ENCODE measurements at regions not wholly inside any gene's neighbourhood (a gene's known extent, or its start where the extent isn't known, plus 50 kb on each side); places are given as distances from the start of the nearest gene placed in this dataset.
"Not testable (repeated sequence)": the region's sequence is repeated elsewhere in the genome, so short reads cannot be mapped to it uniquely, and the experiment has no call there.

- no peak for DNase-seq (ENCODE audit: low read depth in 3 of 3, low spot score in 2 of 3)
These were observed 741.7 kb downstream of the PLCL1 start for GRCh38 chr2:198546122-198546521.

- DNase-seq (ENCODE audit: low read depth in 3 of 3, low spot score in 2 of 3), result no peak
These were observed 741.0 kb downstream of the PLCL1 start for GRCh38 chr2:198545411-198545810.

DNA sequence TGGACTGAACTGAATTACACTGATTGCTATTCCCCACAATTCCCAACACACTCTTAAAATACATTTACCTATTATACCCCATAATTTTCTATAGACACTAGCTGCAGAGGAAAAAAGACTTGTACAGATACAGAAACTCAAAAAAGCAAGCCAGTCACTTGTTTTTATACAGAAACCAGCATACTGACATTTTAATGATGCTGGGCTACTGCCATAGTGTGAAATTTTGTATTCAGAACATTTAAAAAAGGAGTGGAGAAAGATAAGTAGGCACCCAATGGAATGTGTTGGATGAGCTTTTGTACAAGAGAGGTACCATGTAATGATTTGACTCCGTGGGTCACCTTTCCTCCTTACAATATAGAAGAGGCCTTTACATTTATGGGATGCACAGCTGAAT, 740.1 kb downstream of the PLCL1 start:
- DNase-seq (ENCODE audit: low read depth in 3 of 3, low spot score in 2 of 3), result no peak

DNA sequence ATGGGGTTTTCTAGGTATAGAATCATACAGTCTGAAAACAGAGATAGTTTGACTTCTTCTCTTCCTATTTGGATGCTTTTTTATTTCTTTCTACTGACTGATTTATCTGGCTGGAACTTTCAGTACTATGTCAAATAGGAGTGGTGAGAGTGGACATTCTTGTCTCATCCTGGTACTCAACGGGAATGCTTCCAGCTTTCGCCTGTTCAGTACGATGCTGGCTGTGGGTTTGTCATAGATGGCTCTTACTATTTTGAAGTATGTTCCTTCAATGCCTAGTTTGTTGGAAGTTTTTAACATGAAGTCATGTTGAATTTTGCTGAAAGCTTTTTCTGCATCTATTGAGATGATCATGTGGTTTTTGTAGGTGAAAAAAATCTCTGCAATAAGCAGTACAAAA, 730.4 kb downstream of the PLCL1 start:
- DNase-seq (ENCODE audit: low read depth in 3 of 3, low spot score in 2 of 3), result no peak

GRCh38 chr2:198525211-198525969, 721.0 kb downstream of the PLCL1 start:
- DNase-seq (ENCODE audit: low read depth in 3 of 3, low spot score in 2 of 3), result no peak

- no peak for DNase-seq (ENCODE audit: low read depth in 3 of 3, low spot score in 2 of 3)
These were observed 719.3 kb downstream of the PLCL1 start for GRCh38 chr2:198523710-198524109.

- DNase-seq (ENCODE audit: low read depth in 3 of 3, low spot score in 2 of 3), result no peak
These were observed 714.5 kb downstream of the PLCL1 start for GRCh38 chr2:198518935-198519334.

GRCh38 chr2:198517976-198518375, 713.6 kb downstream of the PLCL1 start:
- DNase-seq (ENCODE audit: low read depth in 3 of 3, low spot score in 2 of 3), result no peak

GRCh38 chr2:198508610-198509009, 704.2 kb downstream of the PLCL1 start:
- not testable (repeated sequence) for DNase-seq (ENCODE audit: low read depth in 3 of 3, low spot score in 2 of 3)

DNA sequence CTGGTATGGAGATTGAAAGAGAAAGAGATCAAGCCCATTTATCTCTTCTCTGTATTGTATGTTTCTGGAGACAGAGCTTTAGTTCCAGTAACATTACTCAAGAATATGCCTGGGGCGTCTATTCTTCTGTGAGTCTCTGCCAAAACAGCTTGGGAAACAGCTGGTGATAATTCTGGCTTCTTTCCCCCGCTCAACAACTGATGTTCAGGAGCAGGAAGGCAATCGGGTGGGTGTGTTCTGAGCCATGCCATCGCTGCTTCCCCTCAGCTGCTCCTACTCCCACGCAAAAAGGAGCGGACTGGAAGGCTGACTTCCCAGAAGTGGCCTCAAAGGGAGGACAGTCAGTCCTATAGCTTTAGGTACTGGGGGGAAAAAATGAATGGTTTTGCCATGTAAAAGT, 695.1 kb downstream of the PLCL1 start:
- no peak for DNase-seq (ENCODE audit: low read depth in 3 of 3, low spot score in 2 of 3)

DNA sequence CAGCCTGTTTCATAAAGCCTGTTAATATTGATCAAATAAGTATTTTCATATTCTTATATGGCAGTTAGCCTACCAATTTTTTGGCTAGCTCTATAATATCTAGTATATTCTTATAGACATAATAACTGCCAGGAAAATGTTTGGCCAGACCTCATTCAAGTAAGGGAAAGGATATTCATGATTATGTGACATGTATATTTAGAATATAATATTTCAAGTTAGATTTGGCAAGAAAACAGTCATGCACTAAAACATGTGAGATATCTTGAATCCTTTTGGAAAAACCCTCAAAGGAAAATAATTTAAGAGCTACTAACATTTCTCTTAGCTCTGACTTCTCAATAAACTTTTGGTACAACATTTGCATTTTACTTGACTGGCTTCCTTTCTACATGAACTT, 694.1 kb downstream of the PLCL1 start:
- no peak for DNase-seq (ENCODE audit: low read depth in 3 of 3, low spot score in 2 of 3)

DNA sequence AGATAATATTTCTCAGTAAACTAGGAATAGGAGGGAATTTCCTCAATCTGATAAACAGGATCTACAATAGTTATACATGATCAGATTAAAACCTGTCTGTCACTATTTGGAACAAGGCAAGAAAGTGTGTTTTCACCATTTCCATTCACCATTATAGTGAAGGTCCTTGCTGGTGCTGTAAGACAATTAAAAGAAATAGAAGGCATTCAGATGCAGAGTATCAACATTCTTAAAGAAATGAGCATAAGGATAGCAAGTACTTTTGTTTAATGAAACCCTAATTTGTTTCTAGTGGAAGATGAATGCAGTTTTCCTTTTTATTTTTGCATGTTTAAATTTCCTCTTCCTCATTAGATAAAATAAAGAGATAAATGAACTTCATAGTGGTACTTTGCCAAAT, 693.7 kb downstream of the PLCL1 start:
- DNase-seq (ENCODE audit: low read depth in 3 of 3, low spot score in 2 of 3), result no peak

- no peak for DNase-seq (ENCODE audit: low read depth in 3 of 3, low spot score in 2 of 3)
These were observed 690.5 kb downstream of the PLCL1 start for GRCh38 chr2:198494931-198495330.

DNA sequence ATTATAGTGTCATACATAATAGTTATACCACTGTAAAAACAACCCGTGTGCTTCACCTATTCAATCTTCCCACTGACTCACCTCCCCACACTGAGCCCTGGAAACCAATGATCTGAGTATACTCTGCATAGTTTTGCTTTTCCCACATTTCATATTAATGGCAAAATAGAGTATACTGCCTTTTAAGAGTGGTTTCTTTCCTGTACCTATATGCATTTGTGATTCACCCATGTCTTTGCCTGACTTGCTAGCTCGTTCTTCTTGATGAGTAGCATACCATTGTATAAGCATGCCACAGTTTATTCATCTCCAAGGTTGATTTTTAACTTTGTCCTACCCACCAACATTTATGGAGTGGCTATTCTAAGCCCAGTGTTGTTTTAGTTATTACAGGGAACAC, 686.4 kb downstream of the PLCL1 start:
- no peak for DNase-seq (ENCODE audit: low read depth in 3 of 3, low spot score in 2 of 3)

DNA sequence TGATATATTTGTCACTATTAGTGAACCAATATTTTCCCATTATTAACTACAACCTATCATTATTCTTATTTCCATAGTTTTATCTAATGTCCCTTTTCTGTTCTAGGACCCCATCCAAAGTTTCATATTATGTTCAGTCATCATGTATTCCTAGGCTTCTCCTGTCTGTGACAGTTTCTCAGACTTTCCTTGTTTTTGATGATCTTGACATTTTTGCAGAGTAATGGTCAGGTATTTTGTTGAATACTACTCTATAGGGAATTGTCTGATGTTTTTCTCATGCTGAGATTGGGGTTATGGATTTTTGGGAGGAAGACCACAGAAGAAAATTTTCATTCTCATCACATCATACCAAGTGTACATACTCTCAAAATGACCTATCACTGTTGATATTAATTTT, 684.6 kb downstream of the PLCL1 start:
- no peak for DNase-seq (ENCODE audit: low read depth in 3 of 3, low spot score in 2 of 3)

GRCh38 chr2:198483051-198483450, 678.7 kb downstream of the PLCL1 start:
- DNase-seq (ENCODE audit: low read depth in 3 of 3, low spot score in 2 of 3), result no peak

DNA sequence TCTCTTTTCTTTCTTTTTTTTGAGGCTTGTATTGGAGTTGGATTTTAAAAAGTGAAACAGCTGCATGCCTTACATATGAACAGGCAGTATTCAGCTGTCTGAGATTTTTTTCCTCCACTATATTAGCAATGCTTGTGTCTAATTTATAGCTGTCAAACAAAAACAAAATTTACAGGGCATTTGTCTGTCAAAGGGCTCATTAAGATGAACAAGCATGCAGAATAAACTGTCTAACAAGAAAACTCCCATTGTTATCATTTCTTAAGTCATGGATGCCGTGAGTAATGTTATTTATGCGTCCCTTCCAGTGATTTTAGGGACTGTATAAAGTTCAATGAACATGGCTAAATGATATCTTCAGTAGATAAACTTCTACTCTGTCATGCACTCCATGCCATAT, 674.7 kb downstream of the PLCL1 start:
- DNase-seq (ENCODE audit: low read depth in 3 of 3, low spot score in 2 of 3), result no peak

- DNase-seq (ENCODE audit: low read depth in 3 of 3, low spot score in 2 of 3), result no peak
These were observed 674.0 kb downstream of the PLCL1 start for GRCh38 chr2:198478361-198478760.

- DNase-seq (ENCODE audit: low read depth in 3 of 3, low spot score in 2 of 3), result no peak
These were observed 671.6 kb downstream of the PLCL1 start for GRCh38 chr2:198476007-198476406.

DNA sequence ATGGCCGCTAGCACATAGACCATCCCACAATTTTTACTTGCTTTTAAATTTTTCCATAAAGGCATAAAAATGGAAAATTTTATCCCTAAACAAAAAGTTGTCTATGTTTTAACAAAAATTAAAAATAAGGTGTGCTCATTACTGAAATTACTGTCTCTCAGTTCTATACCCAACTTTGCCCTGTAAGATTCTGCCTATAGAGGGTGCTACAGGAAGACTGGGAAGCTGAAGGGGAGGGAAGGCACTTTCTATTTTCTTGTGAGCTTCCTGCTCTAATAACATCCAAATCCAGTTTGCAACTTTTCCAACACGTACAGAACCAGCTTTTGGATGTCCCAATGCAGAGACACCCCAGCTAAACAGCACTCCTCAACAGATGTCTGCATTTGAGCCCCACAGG, 666.9 kb downstream of the PLCL1 start:
- DNase-seq (ENCODE audit: low read depth in 3 of 3, low spot score in 2 of 3), result no peak

DNA sequence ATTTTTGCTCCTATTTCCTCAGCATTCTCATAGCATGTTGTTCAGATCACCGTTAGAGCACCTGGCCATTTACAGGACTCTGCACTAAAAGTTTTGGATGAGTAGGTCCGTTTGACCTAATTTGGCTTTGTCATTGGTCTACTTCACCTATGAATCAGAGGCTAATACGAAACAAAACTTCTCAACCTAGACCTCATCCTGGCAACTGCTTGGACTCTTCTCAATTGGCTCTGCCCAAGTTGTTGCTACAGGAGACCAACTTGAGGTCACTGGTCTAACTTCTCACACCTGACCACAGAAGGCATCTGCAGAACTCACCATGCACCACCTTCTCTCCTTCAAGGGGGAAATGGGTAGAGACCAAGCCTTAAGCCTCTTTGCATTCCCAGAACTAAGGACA, 663.7 kb downstream of the PLCL1 start:
- no peak for DNase-seq (ENCODE audit: low read depth in 3 of 3, low spot score in 2 of 3)

DNA sequence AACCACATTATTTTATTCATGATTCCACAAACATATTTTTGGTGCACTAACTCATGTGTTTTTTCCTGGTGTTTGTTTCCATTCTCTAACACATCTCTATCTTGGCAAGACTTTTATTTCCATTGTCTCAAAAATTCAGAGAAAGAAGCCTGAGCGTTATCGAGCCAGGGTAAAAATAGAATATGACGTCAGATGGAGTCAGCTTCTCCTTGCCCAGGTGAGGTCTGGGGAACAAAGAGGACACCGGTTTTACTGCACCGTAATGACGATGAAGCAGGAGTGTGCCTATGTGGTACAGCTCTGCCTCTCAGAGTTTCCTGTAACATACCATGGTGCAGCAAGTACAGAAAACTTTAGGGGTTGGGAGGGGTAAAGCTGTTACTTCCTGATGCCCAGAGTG, 661.6 kb downstream of the PLCL1 start:
- no peak for DNase-seq (ENCODE audit: low read depth in 3 of 3, low spot score in 2 of 3)

GRCh38 chr2:198456418-198456817, 652.0 kb downstream of the PLCL1 start:
- DNase-seq (ENCODE audit: low read depth in 3 of 3, low spot score in 2 of 3), result no peak

Measured in right renal cortex interstitium (tissue), 3 donors.